ENCODE measurements at regions not wholly inside any gene's neighbourhood (a gene's known extent, or its start where the extent isn't known, plus 50 kb on each side); places are given as distances from the start of the nearest gene placed in this dataset.
"Not testable (repeated sequence)": the region's sequence is repeated elsewhere in the genome, so short reads cannot be mapped to it uniquely, and the experiment has no call there.

DNA sequence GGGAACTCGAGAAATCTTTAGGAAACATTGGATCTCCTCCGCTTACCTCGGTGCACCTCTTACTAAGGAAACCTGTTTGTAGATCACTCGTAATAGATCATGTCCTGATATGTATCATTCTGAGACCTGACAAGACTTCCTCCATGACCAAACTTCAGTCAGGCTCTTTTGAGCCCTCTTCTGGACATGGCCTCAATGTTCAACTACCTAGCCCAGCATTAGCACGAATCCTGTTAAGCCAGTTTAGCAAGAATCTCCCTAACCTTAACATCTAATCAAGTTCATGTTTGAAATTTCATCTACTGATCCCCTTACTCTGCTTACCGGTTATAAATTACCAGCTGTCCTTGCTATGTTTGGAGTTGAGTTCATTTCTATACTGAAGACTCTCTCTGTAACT is 713.9 kb upstream of the USP15 start:
- Mint-ChIP-seq H3K27ac (no peak overlapping the region), H3K4me1 (no peaks in the 10 kb centered on the region), H3K9me3 (peaks cover 0 to 6% of the 10 kb centered on the region in 2 donors), H3K27me3 (no peaks in the 10 kb centered on the region), H3K4me3 (no peak overlapping the region)
- DNase-seq: no peak
- ATAC-seq: no peak

DNA sequence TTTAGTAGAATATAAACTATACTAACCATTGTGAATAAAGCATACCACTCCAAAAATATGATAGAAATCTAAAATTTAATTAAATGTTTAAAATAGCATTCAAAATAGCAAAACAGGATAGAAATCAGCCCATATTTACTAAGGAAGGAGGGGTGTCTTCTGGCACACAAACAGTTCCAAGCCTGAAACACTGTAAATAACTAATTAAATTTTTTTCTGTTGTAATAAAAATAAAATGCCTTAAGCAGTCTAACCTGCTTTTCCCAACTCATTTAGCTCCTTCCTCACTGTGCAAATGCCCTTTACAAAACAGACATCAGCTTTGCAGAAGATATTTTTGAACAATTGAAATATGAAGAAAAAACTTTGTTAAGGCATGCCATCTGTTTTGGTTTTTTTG is 707.1 kb upstream of the USP15 start:
- H3K27me3 Mint-ChIP-seq: no peaks in the 10 kb centered on the region
- no peaks in the 10 kb centered on the region for H3K4me1 Mint-ChIP-seq
- ATAC-seq (no peak), DNase-seq (no peak)
- H3K4me3 Mint-ChIP-seq: no peak overlapping the region
- no peaks in the 10 kb centered on the region for H3K9me3 Mint-ChIP-seq
- H3K27ac Mint-ChIP-seq: no peak overlapping the region

DNA sequence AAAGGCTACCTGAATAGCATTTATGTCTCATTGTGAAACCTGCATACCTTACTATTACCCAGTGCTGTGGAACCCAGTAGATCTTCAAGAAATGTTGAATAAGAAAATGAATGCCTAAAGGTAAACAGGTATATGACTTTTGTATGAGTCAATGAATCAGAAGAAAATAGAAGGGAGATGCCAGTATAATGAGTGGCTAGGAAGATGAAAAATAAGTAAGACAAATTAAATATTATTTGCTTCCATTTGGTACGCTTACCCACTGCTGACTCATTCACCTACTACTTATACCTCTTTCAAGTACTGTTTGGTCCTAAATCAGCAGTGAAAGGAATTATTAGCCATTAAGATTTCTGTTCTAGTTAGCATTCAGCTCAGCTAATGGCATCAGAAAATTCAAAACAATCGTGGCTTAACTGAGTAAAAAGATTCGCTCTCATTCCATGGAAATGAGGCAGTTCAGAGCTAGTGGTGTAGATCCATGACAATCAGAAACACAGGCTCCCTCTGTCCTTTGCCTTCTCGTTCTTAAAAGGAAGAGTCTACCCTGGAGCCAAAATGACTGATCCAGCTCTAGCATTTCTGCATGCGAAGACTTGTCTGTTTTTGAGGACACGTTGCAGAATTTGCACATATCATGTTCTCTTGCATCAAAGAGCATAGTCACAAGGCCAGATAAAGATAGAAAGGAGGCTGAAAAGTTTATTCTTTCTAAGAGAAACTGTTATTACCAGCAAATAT is 705.8 kb upstream of the USP15 start:
- ATAC-seq: no peak
- no peaks in the 10 kb centered on the region for H3K4me1 Mint-ChIP-seq
- no peaks in the 10 kb centered on the region for H3K27me3 Mint-ChIP-seq
- DNase-seq: no peak
- H3K4me3 Mint-ChIP-seq: no peak overlapping the region
- H3K27ac Mint-ChIP-seq: no peak overlapping the region
- no peaks in the 10 kb centered on the region for H3K9me3 Mint-ChIP-seq

DNA sequence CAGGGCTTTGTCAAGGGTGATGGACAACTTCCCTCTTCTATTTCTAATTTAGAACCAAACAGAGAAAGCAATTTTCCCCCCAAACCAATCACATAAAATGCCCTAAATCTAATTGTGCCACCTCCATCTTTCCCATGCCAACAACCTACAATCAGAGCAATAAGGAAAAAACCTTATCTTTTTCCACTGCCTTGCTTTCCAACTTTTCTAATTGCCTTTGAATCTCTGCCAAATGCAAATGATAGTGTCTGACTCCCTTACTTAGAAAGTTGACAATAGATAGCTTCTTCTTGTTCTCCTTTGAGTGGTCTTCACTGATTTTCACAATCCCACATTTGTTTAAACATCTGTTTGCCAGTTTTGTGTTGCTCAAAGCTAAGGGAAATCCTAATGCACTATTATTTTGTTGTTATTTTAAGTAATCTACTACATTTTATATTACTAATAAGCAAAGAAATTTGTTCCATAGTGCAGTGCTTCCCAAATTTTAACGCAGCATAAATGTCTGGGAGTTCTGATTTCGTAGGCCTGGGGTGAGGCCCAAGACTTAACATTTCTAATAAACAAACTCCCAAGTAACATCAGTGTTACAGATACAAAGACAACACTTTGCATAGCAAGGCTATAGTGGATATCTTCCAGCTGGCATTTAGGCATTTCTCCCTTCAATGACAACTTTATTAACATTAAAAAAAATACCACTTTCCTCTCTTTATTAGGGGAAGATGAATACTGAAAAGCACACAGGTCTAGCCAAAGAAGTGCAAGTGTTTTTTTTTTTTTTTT is 696.3 kb upstream of the USP15 start:
- Mint-ChIP-seq H3K4me1 (no peaks in the 10 kb centered on the region), H3K9me3 (no peaks in the 10 kb centered on the region), H3K4me3 (no peak overlapping the region), H3K27me3 (no peaks in the 10 kb centered on the region), H3K27ac (no peak overlapping the region)
- no peak for ATAC-seq
- no peak for DNase-seq

DNA sequence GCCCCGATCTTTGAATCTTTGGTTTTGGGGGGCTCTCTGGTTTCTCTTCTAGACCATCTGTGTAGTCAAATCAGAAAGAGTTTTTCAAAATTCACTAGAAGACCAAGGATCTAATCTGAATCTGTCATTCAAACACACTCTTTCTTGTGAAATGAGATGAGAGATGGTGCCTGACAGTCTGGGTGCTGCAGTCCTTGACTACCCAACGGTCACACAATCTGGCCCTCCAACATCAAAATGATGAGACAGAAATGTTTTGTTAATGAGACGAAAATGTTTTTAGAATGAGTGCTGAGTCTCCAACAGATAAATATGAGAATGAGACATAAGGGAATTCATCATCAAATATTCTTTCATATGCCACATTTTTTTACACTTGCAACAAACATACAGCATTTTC is 695.7 kb upstream of the USP15 start:
- no peaks in the 10 kb centered on the region for H3K9me3 Mint-ChIP-seq
- no peaks in the 10 kb centered on the region for H3K27me3 Mint-ChIP-seq
- no peak for DNase-seq
- H3K4me1 Mint-ChIP-seq: no peaks in the 10 kb centered on the region
- no peak overlapping the region for H3K27ac Mint-ChIP-seq
- no peak for ATAC-seq
- no peak overlapping the region for H3K4me3 Mint-ChIP-seq

DNA sequence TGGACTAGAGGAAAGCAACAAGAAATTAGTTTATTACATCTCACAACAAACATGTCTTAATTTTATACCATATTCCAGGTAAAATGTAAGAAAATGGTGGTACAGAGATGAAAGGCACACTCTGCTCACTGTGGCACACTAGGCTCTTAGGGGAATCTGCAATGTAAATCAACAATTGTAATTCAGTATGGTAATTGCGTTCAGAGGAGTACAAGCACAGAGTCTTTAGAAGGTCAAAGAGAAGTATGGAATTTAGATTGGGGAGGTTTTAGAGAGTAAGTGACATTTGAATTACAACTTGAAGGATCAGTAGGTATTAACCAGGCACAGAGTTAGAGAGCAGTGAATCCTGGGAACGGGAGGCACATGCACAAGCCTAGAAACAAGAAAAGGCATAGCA is 694.0 kb upstream of the USP15 start:
- H3K4me1 Mint-ChIP-seq: no peaks in the 10 kb centered on the region
- H3K27me3 Mint-ChIP-seq: no peaks in the 10 kb centered on the region
- DNase-seq (no peak), ATAC-seq (no peak)
- no peaks in the 10 kb centered on the region for H3K9me3 Mint-ChIP-seq
- H3K4me3 Mint-ChIP-seq: no peak overlapping the region
- no peak overlapping the region for H3K27ac Mint-ChIP-seq

DNA sequence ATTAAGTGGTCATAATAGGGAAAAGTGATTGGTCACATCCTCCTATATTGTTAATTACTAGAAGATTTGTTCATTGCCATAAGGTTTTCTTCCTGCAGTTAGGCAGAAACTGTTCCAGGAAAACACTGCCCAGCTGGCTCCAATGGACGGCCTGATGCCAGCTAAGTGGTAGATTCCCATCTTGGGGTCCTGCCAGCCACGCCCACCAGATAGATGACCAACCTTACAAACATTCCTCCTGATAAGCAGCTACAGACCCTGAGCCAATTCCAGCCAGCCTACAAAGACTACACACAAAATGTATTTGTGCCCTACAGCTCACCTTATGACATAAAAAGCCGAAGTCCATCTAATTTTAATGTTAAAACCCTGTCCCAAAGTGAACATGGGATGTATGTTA is 685.9 kb upstream of the USP15 start:
- Mint-ChIP-seq H3K9me3 (no peaks in the 10 kb centered on the region), H3K27ac (no peak overlapping the region), H3K27me3 (no peaks in the 10 kb centered on the region), H3K4me1 (no peaks in the 10 kb centered on the region), H3K4me3 (no peak overlapping the region)
- no peak for DNase-seq
- ATAC-seq: no peak

DNA sequence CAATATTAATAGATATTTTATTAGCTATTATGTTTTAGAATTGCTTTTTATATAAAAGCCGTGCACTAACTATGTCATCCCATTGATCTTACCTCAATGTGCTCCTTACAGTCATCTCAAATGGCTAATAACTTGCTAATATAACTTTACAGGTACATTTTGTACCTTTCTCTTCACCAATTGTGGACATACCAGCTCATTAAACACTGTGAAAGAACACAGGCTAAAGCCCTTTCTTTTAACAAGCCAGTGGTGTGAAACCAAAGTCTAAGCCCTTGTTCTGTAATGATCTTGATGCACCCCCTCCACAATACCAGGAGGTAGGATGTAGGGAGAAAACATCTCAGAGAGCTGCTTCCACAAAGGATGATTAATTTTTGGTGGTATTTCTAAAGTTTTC is 675.3 kb upstream of the USP15 start:
- Mint-ChIP-seq H3K9me3 (peaks cover 23 to 36% of the 10 kb centered on the region in 2 donors), H3K4me1 (no peaks in the 10 kb centered on the region), H3K27ac (no peak overlapping the region), H3K4me3 (no peak overlapping the region), H3K27me3 (no peaks in the 10 kb centered on the region)
- ATAC-seq (no peak), DNase-seq (no peak)

DNA sequence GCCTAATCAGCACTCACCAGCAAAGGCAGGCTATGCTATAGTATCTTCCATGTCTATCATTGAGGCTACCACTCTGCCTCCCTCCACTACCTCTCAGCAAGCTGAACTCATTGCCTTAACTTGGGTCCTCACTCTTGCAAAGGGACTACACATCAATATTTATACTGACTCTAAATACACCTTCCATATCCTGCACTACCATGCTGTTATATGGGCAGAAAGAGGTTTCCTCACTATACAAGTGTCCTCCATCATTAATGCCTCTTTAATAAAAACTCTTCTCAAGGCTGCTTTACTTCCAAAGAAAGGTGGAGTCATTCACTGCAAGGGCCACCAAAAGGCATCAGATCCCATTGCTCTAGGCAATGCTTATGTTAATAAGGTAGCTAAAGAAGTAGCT is 669.3 kb upstream of the USP15 start:
- H3K9me3 Mint-ChIP-seq: peaks cover 49 to 52% of the 10 kb centered on the region in 2 donors

DNA sequence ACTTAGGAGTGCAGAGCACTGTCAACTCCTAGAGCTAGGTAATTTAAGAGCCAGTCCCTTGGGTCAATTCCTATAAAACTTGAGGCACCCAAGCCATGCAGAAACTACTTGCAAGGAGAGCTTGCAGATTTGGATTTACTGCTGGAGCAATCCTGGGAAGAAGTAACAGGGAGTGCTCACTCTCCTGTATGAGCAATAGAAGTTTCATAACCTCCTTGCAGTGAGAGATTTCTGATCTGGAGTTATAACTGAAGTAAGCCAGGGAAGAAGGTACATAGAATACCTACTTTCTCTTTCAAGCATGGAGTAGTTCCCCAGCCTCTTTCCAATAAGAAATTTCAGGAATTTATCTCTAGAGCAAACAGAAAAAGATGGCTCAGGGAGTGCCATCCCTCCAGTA is 650.1 kb upstream of the USP15 start:
- Mint-ChIP-seq H3K4me3 (no peak overlapping the region), H3K4me1 (no peaks in the 10 kb centered on the region), H3K27ac (no peak overlapping the region), H3K9me3 (peaks cover 0 to 4% of the 10 kb centered on the region in 2 donors), H3K27me3 (no peaks in the 10 kb centered on the region)
- ATAC-seq: no peak
- DNase-seq: no peak

More for the DNA sequence above, 669.3 kb upstream of the USP15 start:
- H3K4me3 Mint-ChIP-seq, H3K4me1 Mint-ChIP-seq, H3K27ac Mint-ChIP-seq, ATAC-seq, DNase-seq, H3K27me3 Mint-ChIP-seq: not testable (repeated sequence)

DNA sequence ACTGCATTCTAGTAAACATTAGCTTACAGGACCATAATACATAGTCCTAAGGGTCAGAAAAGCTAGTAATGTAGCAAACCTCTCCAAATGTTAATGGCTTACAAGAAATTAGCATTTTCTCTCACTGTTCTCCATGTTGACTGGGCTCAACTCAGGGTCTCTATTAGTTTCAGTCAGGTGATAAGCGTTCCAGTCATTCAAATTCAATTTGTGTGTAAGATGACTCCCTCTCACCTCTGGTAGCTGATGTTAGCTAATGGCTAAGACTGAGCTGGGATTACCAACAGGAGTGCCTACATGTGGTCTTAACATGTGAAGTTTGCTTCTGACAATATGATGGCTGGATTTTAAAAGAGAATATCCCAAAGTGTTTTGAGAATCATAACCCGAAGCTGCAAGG is 630.5 kb upstream of the USP15 start:
- no peaks in the 10 kb centered on the region for H3K27me3 Mint-ChIP-seq
- H3K4me1 Mint-ChIP-seq: no peaks in the 10 kb centered on the region
- no peak for DNase-seq
- ATAC-seq: no peak
- no peak overlapping the region for H3K4me3 Mint-ChIP-seq
- no peak overlapping the region for H3K27ac Mint-ChIP-seq
- H3K9me3 Mint-ChIP-seq: peaks cover 0 to 25% of the 10 kb centered on the region in 2 donors

DNA sequence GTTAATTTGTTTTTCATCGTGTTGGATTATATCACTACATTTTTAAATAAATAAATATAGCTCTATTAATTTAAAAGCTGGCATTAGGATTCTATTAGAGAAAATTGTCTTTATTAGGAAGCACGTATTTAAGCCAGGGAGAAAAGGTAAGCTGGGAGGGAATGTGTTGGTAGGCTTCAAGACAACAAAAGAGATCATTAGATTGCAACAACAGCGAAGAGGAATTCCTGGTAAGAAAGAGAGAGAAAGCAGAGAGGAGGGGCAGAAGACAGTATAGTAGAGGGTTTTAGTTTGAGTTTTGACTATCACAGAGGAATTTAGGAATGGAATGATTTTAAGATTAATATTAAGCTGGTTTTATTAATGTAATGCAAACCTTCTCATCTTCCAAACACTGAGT is 613.6 kb upstream of the USP15 start:
- Mint-ChIP-seq H3K9me3 (no peaks in the 10 kb centered on the region), H3K27ac (no peak overlapping the region), H3K4me1 (no peaks in the 10 kb centered on the region), H3K27me3 (no peaks in the 10 kb centered on the region), H3K4me3 (no peak overlapping the region)
- ATAC-seq (no peak), DNase-seq (no peak)

DNA sequence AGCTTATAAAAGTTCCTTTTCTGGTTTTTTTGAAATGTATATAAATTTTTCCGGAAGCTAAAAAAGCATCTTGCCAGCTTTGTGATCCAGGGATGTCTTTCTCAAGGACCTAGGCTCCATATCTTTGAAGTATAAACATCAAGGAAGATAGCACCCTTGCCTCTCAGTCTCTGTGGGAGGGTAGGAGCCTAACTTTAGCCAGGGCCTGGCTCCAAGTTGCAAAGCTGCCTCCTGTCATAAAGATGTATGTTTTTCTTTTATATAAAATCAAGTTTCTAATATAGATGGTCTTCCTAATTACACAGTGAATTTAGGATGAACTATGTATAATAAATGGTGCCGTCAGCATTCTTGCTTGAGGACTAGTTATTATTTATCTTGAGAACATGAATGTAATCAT is 612.6 kb upstream of the USP15 start:
- no peaks in the 10 kb centered on the region for H3K9me3 Mint-ChIP-seq
- H3K4me3 Mint-ChIP-seq: no peak overlapping the region
- no peaks in the 10 kb centered on the region for H3K27me3 Mint-ChIP-seq
- no peak overlapping the region for H3K27ac Mint-ChIP-seq
- DNase-seq: no peak
- ATAC-seq: no peak
- H3K4me1 Mint-ChIP-seq: no peaks in the 10 kb centered on the region

DNA sequence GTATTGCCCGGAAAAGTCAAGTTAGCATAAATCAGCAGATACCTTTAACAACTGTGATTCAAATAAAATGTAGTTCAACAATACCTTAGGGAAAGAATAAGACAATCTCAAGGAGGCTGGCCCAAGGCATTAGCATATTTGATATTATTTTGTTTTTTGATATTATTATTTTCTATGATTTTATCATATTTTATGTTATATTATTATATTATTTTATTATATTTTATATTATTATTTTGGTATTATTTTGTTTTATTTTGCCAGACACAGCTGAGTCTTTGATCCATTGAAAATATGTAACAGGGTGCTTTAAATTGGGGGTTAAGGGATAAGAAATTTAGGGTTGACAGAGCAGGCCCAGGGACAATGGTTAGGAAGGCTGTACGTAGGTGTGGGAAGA is 607.9 kb upstream of the USP15 start:
- no peak overlapping the region for H3K27ac Mint-ChIP-seq
- H3K4me3 Mint-ChIP-seq: no peak overlapping the region
- no peaks in the 10 kb centered on the region for H3K9me3 Mint-ChIP-seq
- H3K4me1 Mint-ChIP-seq: no peaks in the 10 kb centered on the region
- DNase-seq (no peak), ATAC-seq (no peak)
- no peaks in the 10 kb centered on the region for H3K27me3 Mint-ChIP-seq

DNA sequence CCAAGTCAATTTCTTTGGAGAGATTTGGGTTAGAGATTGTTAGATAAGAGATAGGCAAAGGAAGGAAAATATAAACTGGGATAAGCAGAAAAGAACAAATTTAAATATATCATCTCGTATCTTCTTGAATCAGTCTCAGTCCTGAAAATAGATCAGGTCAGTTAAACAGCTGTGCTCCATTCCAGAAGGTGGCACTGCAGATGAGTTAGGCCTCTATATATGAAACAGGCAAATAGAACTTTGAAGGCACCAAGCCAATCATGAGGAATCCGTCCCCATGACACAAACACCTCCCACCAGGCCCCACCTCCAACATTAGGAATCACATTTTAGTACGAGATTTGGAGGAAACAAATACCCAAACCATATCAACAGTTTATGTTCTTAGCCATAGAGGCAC is 605.5 kb upstream of the USP15 start:
- H3K4me3 Mint-ChIP-seq: no peak overlapping the region

DNA sequence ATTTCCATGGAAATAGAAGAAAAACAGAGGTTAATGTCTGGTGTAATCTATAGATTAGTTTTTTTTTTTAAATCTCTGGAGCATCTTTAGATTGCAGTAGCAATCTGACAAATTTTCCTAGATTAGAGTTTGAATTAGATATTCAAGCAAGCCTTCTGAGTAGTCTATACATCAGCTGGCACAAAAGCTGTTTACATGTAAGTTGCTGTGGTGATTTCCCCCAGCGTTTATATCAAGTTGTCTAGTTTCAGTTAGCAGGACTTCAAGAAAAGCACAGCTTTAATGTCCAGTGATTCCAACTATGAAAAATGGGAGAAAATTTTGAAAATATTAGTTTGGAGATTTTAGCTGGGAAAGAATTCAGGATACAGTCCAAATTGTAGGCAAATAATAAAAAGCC is 605.0 kb upstream of the USP15 start:
- H3K27me3 Mint-ChIP-seq: no peaks in the 10 kb centered on the region
- no peak for ATAC-seq
- H3K4me3 Mint-ChIP-seq: no peak overlapping the region
- no peak for DNase-seq
- no peaks in the 10 kb centered on the region for H3K4me1 Mint-ChIP-seq
- H3K27ac Mint-ChIP-seq: no peak overlapping the region
- H3K9me3 Mint-ChIP-seq: no peaks in the 10 kb centered on the region

More for the DNA sequence above, 605.5 kb upstream of the USP15 start:
- ATAC-seq (no peak), DNase-seq (no peak)
- H3K27me3 Mint-ChIP-seq: no peaks in the 10 kb centered on the region
- H3K27ac Mint-ChIP-seq: no peak overlapping the region
- H3K4me1 Mint-ChIP-seq: no peaks in the 10 kb centered on the region
- H3K9me3 Mint-ChIP-seq: no peaks in the 10 kb centered on the region
